ENCODE measurements at regions not wholly inside any gene's neighbourhood (a gene's known extent, or its start where the extent isn't known, plus 50 kb on each side); places are given as distances from the start of the nearest gene placed in this dataset.

GRCh38 chr15:45863881-45864580 lies 229.2 kb downstream of the SQOR start:
- H3K27ac ChIP-seq (ENCODE audit: low read depth, low read length) = no peak overlapping the region
- TF ChIP-seq CTCF (IDR thresholded peaks at IDR 0.05; ENCODE audit: insufficient read depth, low read length, poor library complexity, severe bottlenecking) (no peak), EZH2phosphoT487 (conservative IDR thresholded peaks at IDR 0.05; ENCODE audit: low read length) (no peak)
- H3K9me2 ChIP-seq (replicated peaks; ENCODE audit: insufficient read depth, low read length) = no peaks in the 10 kb centered on the region
- no peak overlapping the region for H3K4me3 ChIP-seq (ENCODE audit: insufficient read depth, low read length, poor library complexity, severe bottlenecking)
- H3K4me2 ChIP-seq (ENCODE audit: low read depth, low read length, poor library complexity, severe bottlenecking) = no peak overlapping the region
- H3K79me2 ChIP-seq (ENCODE audit: insufficient read depth, low read length) = no peaks in the 10 kb centered on the region
- no peaks in the 10 kb centered on the region for H3K36me3 ChIP-seq (ENCODE audit: low read length)
- no peak overlapping the region for H3K9ac ChIP-seq (ENCODE audit: low read length)
- H3K9me3 ChIP-seq (ENCODE audit: insufficient read depth, low read length) = no peaks in the 10 kb centered on the region
- no peaks in the 10 kb centered on the region for H4K20me1 ChIP-seq (ENCODE audit: low read depth, low read length)
- H3K27me3 ChIP-seq (ENCODE audit: low read length) = 0 out of 2 replicates have a peak, but pooled peaks cover 4% of the 10 kb centered on the region
- no peaks in the 10 kb centered on the region for H3F3A ChIP-seq (ENCODE audit: insufficient read depth)
- no peak overlapping the region for H2AFZ ChIP-seq (ENCODE audit: low read depth, low read length, severe bottlenecking)

DNA sequence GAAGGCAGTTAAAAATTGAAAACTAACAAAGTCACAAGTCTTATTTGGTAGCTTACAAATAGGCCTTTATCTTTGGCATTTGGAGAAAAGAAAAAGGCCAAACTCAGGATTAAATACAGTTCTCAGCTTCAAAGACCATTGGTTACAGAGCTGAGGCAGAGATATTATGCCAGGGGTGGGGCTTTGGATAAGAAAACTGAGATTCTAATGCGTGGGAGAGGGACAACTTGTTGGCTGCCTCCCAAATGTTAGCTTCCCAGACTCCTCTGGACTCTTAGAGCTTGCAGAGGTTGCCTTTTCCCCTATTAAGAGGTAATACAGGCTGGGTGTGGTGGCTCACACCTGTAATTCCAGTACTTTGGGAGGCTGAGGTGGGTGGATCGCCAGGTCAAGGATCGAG lies 231.8 kb downstream of the SQOR start:
- H3K79me2 ChIP-seq (ENCODE audit: insufficient read depth, low read length) = no peaks in the 10 kb centered on the region
- H3K9me2 ChIP-seq (replicated peaks; ENCODE audit: insufficient read depth, low read length) = no peaks in the 10 kb centered on the region
- H3K9ac ChIP-seq (ENCODE audit: low read length) = no peak overlapping the region
- H3K4me2 ChIP-seq (ENCODE audit: low read depth, low read length, poor library complexity, severe bottlenecking) = no peak overlapping the region
- no peak overlapping the region for H3K4me3 ChIP-seq (ENCODE audit: insufficient read depth, low read length, poor library complexity, severe bottlenecking)
- no peak for TF ChIP-seq CTCF (IDR thresholded peaks at IDR 0.05; ENCODE audit: insufficient read depth, low read length, poor library complexity, severe bottlenecking)
- TF ChIP-seq EZH2phosphoT487 (conservative IDR thresholded peaks at IDR 0.05; ENCODE audit: low read length) = no peak
- H4K20me1 ChIP-seq (ENCODE audit: low read depth, low read length) = no peaks in the 10 kb centered on the region
- no peak overlapping the region for H2AFZ ChIP-seq (ENCODE audit: low read depth, low read length, severe bottlenecking)
- no peaks in the 10 kb centered on the region for H3K9me3 ChIP-seq (ENCODE audit: insufficient read depth, low read length)
- 0 out of 2 replicates have a peak, but pooled peaks cover 4% of the 10 kb centered on the region for H3K27me3 ChIP-seq (ENCODE audit: low read length)
- no peaks in the 10 kb centered on the region for H3K36me3 ChIP-seq (ENCODE audit: low read length)
- no peaks in the 10 kb centered on the region for H3F3A ChIP-seq (ENCODE audit: insufficient read depth)
- no peak overlapping the region for H3K27ac ChIP-seq (ENCODE audit: low read depth, low read length)

DNA sequence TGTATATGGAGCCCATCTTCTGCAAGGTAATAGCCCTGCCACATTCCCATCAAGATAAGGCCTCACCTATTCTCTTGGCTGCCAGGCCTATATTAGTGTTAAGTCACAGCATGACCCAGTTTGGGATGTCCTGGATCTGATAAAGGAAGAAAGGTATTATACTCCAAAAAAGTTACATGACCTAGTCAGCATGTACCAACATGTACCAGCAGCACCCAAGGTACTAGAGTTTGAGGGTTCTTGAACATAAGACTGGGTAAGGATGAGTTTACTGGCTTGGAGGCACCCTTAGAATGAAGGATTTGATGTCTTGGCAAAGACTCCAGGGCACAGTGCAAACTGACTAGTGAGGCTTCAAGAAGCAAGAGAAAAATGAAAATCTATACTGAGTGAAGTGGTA lies 232.5 kb downstream of the SQOR start:
- Histone ChIP-seq H3K4me2 (ENCODE audit: low read depth, low read length, poor library complexity, severe bottlenecking) (no peak overlapping the region), H2AFZ (ENCODE audit: low read depth, low read length, severe bottlenecking) (no peak overlapping the region)
- no peak for TF ChIP-seq CTCF (IDR thresholded peaks at IDR 0.05; ENCODE audit: insufficient read depth, low read length, poor library complexity, severe bottlenecking)
- no peak for TF ChIP-seq EZH2phosphoT487 (conservative IDR thresholded peaks at IDR 0.05; ENCODE audit: low read length)

More for the DNA sequence above, 232.5 kb downstream of the SQOR start:
- H3K79me2 ChIP-seq (ENCODE audit: insufficient read depth, low read length) = no peaks in the 10 kb centered on the region
- no peaks in the 10 kb centered on the region for H3K36me3 ChIP-seq (ENCODE audit: low read length)
- no peaks in the 10 kb centered on the region for H3F3A ChIP-seq (ENCODE audit: insufficient read depth)
- H4K20me1 ChIP-seq (ENCODE audit: low read depth, low read length) = no peaks in the 10 kb centered on the region
- H3K27ac ChIP-seq (ENCODE audit: low read depth, low read length) = no peak overlapping the region
- no peak overlapping the region for H3K9ac ChIP-seq (ENCODE audit: low read length)
- no peaks in the 10 kb centered on the region for H3K9me2 ChIP-seq (replicated peaks; ENCODE audit: insufficient read depth, low read length)
- H3K4me3 ChIP-seq (ENCODE audit: insufficient read depth, low read length, poor library complexity, severe bottlenecking) = no peak overlapping the region
- no peaks in the 10 kb centered on the region for H3K9me3 ChIP-seq (ENCODE audit: insufficient read depth, low read length)
- H3K27me3 ChIP-seq (ENCODE audit: low read length) = 0 out of 2 replicates have a peak, but pooled peaks cover 3% of the 10 kb centered on the region

Measured in SU-DHL-6 (cell line).